Middle frontal gyrus (tissue), 1 donor: ENCODE measurements at regions not wholly inside any gene's neighbourhood (a gene's known extent, or its start where the extent isn't known, plus 50 kb on each side); places are given as distances from the start of the nearest gene placed in this dataset.
"Not testable (repeated sequence)": the region's sequence is repeated elsewhere in the genome, so short reads cannot be mapped to it uniquely, and the experiment has no call there.

Experiments
- DNase-seq: peaks from one replicate; pipeline ENCODE4 v3.0.0-alpha.2; 2015; ENCODE audit warnings: low spot score; ENCODE audit errors: extremely low spot score

- no peak for DNase-seq
Measured at GRCh38 chr10:109105725-109106124, 817.6 kb downstream of the XPNPEP1 start.

- DNase-seq: no peak
Measured at GRCh38 chr10:109104806-109105205, 818.5 kb downstream of the XPNPEP1 start.

- no peak for DNase-seq
Measured at GRCh38 chr10:109103278-109103677, 820.0 kb downstream of the XPNPEP1 start.

GRCh38 chr10:109089779-109090178 lies 833.5 kb downstream of the XPNPEP1 start:
- DNase-seq: no peak

GRCh38 chr10:109071539-109071938 lies 851.8 kb downstream of the XPNPEP1 start:
- DNase-seq: no peak

- DNase-seq: no peak
Measured at GRCh38 chr10:109070492-109070891, 852.8 kb downstream of the XPNPEP1 start.

- DNase-seq: no peak
Measured at GRCh38 chr10:109067031-109067430, 856.3 kb downstream of the XPNPEP1 start.

GRCh38 chr10:109065821-109066220 lies 857.5 kb downstream of the XPNPEP1 start:
- no peak for DNase-seq

GRCh38 chr10:109062371-109062770 lies 860.9 kb downstream of the XPNPEP1 start:
- no peak for DNase-seq

- no peak for DNase-seq
Measured at GRCh38 chr10:109055243-109055642, 868.1 kb downstream of the XPNPEP1 start.

GRCh38 chr10:109047856-109048255 lies 875.5 kb downstream of the XPNPEP1 start:
- no peak for DNase-seq

GRCh38 chr10:109046427-109046826 lies 876.9 kb downstream of the XPNPEP1 start:
- not testable (repeated sequence) for DNase-seq

- no peak for DNase-seq
Measured at GRCh38 chr10:109040622-109041021, 882.7 kb downstream of the XPNPEP1 start.

- no peak for DNase-seq
Measured at GRCh38 chr10:109037978-109038377, 885.3 kb downstream of the XPNPEP1 start.

- DNase-seq: no peak
Measured at GRCh38 chr10:109030581-109031210, 892.6 kb downstream of the XPNPEP1 start.

GRCh38 chr10:109029870-109030269 lies 893.4 kb downstream of the XPNPEP1 start:
- no peak for DNase-seq

GRCh38 chr10:109027534-109028185 lies 895.7 kb downstream of the XPNPEP1 start:
- no peak for DNase-seq

- DNase-seq: no peak
Measured at GRCh38 chr10:109025172-109025571, 898.1 kb downstream of the XPNPEP1 start.

GRCh38 chr10:109022417-109023049 lies 900.8 kb downstream of the XPNPEP1 start:
- no peak for DNase-seq

- DNase-seq: no peak
Measured at GRCh38 chr10:109019001-109019424, 904.3 kb downstream of the XPNPEP1 start.

- no peak for DNase-seq
Measured at GRCh38 chr10:109007514-109007913, 915.8 kb downstream of the XPNPEP1 start.

GRCh38 chr10:108990441-108990840 lies 932.9 kb downstream of the XPNPEP1 start:
- DNase-seq: no peak

- DNase-seq: no peak
Measured at GRCh38 chr10:108989976-108990375, 933.3 kb downstream of the XPNPEP1 start.
